ENCODE measurements at regions not wholly inside any gene's neighbourhood (a gene's known extent, or its start where the extent isn't known, plus 50 kb on each side); places are given as distances from the start of the nearest gene placed in this dataset.

- TF ChIP-seq CTCF (IDR thresholded peaks at IDR 0.05 in 4 of 5, conservative IDR thresholded peaks at IDR 0.05 in 1 of 5): no peak
- TF ChIP-seq POLR2A (IDR thresholded peaks at IDR 0.05): no peak
Observed at GRCh38 chr11:91813263-91813662, 411.4 kb upstream of the FAT3 start.
